ENCODE measurements at regions not wholly inside any gene's neighbourhood (a gene's known extent, or its start where the extent isn't known, plus 50 kb on each side); places are given as distances from the start of the nearest gene placed in this dataset.

DNA sequence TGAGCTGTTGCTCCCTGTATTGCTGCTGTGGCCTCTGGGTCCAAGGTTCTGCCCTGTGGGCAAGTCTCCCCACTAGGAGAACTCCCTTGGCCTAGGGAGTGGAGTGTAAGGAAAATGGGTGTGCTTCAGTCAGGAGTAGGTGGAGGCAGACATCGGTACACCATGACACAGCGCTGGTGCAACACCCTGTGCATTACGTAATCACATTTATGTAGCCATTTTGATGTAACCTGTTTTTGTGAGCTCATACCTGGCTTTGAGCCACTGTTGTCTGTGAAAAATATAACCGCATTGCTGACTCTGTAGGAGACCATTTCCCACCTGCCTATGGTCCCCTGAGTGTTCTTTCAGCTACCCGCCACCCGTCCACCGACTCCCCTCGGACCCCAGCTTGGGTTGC lies 700.5 kb upstream of the AGA start:
- no peaks in the 10 kb centered on the region for H3K9me3 ChIP-seq (ENCODE audit: control insufficient read depth, insufficient read depth, low read length)
- H3K27ac ChIP-seq (ENCODE audit: low read depth, low read length) = no peak overlapping the region
- no peak overlapping the region for H3K4me3 ChIP-seq (ENCODE audit: low read depth, low read length)
- H3K27me3 ChIP-seq (ENCODE audit: control insufficient read depth, insufficient read depth, low read length) = no peaks in the 10 kb centered on the region
- no peaks in the 10 kb centered on the region for H3K4me1 ChIP-seq (ENCODE audit: control insufficient read depth, insufficient read depth, low read length)
- no peak overlapping the region for H3K9ac ChIP-seq (ENCODE audit: low read depth, low read length)
- no peaks in the 10 kb centered on the region for H3K36me3 ChIP-seq (ENCODE audit: control insufficient read depth, insufficient read depth, low read length)

DNA sequence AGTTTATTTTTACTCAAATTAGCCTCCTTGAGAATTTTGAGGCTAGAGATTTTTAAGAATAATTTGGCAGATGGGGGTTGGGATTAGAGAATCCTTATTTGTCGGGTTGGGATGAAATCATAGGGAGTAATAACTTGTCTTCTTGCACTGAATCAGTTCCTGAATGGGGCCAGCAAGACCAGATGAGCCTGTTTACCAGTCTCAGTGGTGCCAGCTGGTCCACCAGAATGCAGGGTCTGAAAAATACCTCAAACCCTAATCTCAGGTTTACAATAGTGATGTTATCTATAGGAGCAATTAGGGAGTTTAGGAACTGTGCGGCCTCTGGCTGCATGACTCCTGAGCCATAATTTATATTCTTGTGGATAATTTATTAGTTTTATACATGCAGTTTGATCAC lies 705.9 kb upstream of the AGA start:
- no peak overlapping the region for H3K4me3 ChIP-seq (ENCODE audit: low read depth, low read length)
- H3K27ac ChIP-seq (ENCODE audit: low read depth, low read length) = no peak overlapping the region
- no peaks in the 10 kb centered on the region for H3K9me3 ChIP-seq (ENCODE audit: control insufficient read depth, insufficient read depth, low read length)
- H3K4me1 ChIP-seq (ENCODE audit: control insufficient read depth, insufficient read depth, low read length) = no peaks in the 10 kb centered on the region; the same call in none of the 2 replicates
- no peaks in the 10 kb centered on the region for H3K36me3 ChIP-seq (ENCODE audit: control insufficient read depth, insufficient read depth, low read length)
- H3K27me3 ChIP-seq (ENCODE audit: control insufficient read depth, insufficient read depth, low read length) = no peaks in the 10 kb centered on the region
- no peak overlapping the region for H3K9ac ChIP-seq (ENCODE audit: low read depth, low read length)

DNA sequence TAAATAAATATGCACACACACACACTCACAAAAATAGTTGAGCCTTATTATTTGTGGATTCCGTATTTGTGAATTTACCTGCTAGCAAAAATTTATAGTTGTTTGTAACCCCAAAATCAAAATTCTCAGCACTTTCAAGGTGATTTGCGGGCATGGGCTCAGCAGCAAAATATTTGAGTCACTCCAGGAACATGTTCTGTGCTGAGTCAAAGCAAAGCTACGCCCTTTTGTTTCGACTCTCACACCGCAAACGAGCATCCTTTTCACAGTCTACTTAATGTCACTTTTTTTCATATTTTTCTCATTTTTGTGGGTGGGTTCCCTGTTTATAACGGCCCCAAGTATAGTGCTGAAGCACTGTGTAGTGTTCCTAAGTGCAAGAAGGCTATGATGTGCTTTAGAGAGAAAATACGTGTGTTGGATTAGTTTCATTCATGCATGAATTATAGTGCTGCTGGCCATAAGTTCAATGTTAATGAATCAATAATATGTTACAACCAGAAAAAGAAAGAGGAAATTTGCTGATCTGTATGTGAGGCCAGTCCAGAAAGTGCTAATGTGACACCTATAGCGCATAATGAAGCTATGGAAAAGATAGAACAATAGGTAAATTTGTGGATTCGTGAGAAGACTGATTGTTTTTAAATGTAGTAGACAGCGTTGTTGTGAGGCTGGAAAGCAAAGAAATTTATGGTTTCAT lies 723.2 kb upstream of the AGA start:
- no peaks in the 10 kb centered on the region for H3K27me3 ChIP-seq (ENCODE audit: control insufficient read depth, insufficient read depth, low read length)
- H3K27ac ChIP-seq (ENCODE audit: low read depth, low read length) = no peak overlapping the region
- no peak overlapping the region for H3K9ac ChIP-seq (ENCODE audit: low read depth, low read length)
- H3K36me3 ChIP-seq (ENCODE audit: control insufficient read depth, insufficient read depth, low read length) = no peaks in the 10 kb centered on the region
- H3K4me3 ChIP-seq (ENCODE audit: low read depth, low read length) = no peak overlapping the region
- peaks cover 5% of the 10 kb centered on the region; the same call in 1 of the 2 replicates for H3K4me1 ChIP-seq (ENCODE audit: control insufficient read depth, insufficient read depth, low read length)
- H3K9me3 ChIP-seq (ENCODE audit: control insufficient read depth, insufficient read depth, low read length) = peaks cover 18% of the 10 kb centered on the region

DNA sequence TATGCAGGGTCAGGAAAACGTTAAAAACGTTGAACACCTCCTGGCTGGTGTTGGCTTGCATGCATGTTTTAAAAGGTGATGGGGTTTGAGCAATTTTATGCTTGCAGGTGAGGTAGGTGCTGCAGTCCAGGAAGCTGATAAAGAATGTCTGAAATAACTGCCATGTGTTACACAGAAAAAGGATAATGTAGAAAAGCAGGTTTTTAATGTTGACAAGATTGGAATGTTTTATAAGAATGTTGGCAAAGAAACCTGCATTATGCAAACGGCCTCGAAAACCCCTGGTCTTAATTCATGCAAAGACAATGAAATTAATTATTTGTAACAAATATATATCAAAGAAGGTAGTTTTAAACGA lies 723.7 kb upstream of the AGA start:
- Histone ChIP-seq H3K4me3 (ENCODE audit: low read depth, low read length) (no peak overlapping the region), H3K27ac (ENCODE audit: low read depth, low read length) (no peak overlapping the region), H3K9ac (ENCODE audit: low read depth, low read length) (no peak overlapping the region), H3K36me3 (ENCODE audit: control insufficient read depth, insufficient read depth, low read length) (no peaks in the 10 kb centered on the region), H3K9me3 (ENCODE audit: control insufficient read depth, insufficient read depth, low read length) (peaks cover 12% of the 10 kb centered on the region), H3K27me3 (ENCODE audit: control insufficient read depth, insufficient read depth, low read length) (no peaks in the 10 kb centered on the region), H3K4me1 (ENCODE audit: control insufficient read depth, insufficient read depth, low read length) (peaks cover 5% of the 10 kb centered on the region; the same call in 1 of the 2 replicates)

DNA sequence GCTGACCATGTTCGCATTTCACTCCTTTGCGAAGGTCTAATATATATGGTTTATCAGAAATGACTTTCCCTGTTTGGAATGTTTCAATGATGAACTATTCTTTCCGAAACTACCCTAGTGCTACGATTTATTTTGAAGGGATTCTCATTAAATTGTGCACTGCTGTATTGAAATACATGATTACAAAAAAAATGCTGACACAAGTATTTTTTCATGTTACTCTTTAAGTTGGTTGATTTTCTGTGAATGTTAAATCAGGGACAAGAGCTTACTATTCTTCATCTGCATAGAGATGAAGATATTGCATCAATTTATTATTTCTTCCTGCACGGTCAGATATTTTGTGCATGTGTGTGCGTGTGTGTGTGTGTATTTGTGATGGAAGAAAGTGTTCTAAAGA lies 731.5 kb upstream of the AGA start:
- Histone ChIP-seq H3K4me3 (ENCODE audit: low read depth, low read length) (no peak overlapping the region), H3K4me1 (ENCODE audit: control insufficient read depth, insufficient read depth, low read length) (no peaks in the 10 kb centered on the region), H3K36me3 (ENCODE audit: control insufficient read depth, insufficient read depth, low read length) (no peaks in the 10 kb centered on the region), H3K9ac (ENCODE audit: low read depth, low read length) (no peak overlapping the region), H3K9me3 (ENCODE audit: control insufficient read depth, insufficient read depth, low read length) (no peaks in the 10 kb centered on the region), H3K27ac (ENCODE audit: low read depth, low read length) (no peak overlapping the region), H3K27me3 (ENCODE audit: control insufficient read depth, insufficient read depth, low read length) (no peaks in the 10 kb centered on the region)

DNA sequence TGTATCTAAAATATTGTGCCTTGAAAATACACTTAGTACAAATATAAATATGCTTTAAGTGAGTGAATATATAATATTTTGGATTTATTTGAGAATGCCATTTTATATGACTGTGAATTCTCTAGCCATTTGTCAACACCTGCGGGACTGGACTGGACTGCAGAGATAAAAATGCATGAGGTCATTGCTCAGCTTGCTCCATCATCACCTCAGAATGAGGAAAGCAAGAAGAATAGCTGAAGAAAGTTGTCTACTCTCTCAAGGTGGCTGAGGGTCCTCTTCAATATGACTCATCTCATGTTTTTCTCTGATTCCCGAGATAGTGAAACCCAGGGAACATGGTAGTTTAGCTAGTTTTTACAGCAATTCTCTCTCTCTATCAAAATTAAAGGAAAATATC lies 732.5 kb upstream of the AGA start:
- Histone ChIP-seq H3K4me3 (ENCODE audit: low read depth, low read length) (no peak overlapping the region), H3K27me3 (ENCODE audit: control insufficient read depth, insufficient read depth, low read length) (no peaks in the 10 kb centered on the region), H3K4me1 (ENCODE audit: control insufficient read depth, insufficient read depth, low read length) (no peaks in the 10 kb centered on the region), H3K9me3 (ENCODE audit: control insufficient read depth, insufficient read depth, low read length) (no peaks in the 10 kb centered on the region), H3K9ac (ENCODE audit: low read depth, low read length) (no peak overlapping the region), H3K36me3 (ENCODE audit: control insufficient read depth, insufficient read depth, low read length) (no peaks in the 10 kb centered on the region), H3K27ac (ENCODE audit: low read depth, low read length) (no peak overlapping the region)

DNA sequence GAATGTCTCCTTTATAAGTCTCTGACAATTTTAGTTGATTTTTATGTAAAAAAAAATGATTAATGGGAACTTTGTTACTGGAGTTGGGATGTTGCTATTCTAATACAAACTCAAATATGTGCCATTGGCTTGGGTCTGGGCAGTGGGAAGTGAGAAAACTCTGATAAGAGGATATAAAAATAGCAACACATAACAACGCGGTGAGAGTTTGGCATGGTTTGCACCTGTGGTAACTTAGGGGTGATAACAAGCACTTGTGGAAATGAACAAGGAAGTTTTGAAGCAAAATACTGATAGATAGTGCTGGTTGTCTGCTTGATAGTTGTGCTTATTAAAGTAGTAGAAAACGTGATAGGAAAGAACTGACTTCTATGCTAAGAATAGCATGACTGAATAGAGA lies 743.3 kb upstream of the AGA start:
- H3K9me3 ChIP-seq (ENCODE audit: control insufficient read depth, insufficient read depth, low read length) = no peaks in the 10 kb centered on the region
- H3K27me3 ChIP-seq (ENCODE audit: control insufficient read depth, insufficient read depth, low read length) = no peaks in the 10 kb centered on the region
- H3K27ac ChIP-seq (ENCODE audit: low read depth, low read length) = no peak overlapping the region
- H3K9ac ChIP-seq (ENCODE audit: low read depth, low read length) = no peak overlapping the region
- no peaks in the 10 kb centered on the region for H3K4me1 ChIP-seq (ENCODE audit: control insufficient read depth, insufficient read depth, low read length)
- H3K36me3 ChIP-seq (ENCODE audit: control insufficient read depth, insufficient read depth, low read length) = no peaks in the 10 kb centered on the region
- H3K4me3 ChIP-seq (ENCODE audit: low read depth, low read length) = no peak overlapping the region

DNA sequence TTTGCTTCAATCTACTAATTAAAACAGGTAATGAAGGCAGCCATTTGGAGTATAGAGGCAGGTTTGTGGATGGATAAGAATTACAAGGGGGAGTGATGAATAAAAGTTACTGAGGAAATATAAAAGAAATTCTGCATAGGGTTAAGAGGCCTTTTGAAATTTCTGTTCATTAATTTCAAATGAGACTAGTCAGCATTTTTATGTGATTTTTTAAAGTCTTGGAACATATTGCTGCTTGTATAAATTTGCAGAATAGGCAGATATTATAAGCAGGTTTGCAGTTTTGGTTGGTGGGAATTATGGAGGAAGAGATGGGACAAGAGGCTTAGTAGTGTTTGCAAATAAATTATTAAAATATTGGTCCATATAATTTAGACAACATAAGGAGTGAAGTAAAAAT lies 750.4 kb upstream of the AGA start:
- Histone ChIP-seq H3K9ac (ENCODE audit: low read depth, low read length) (no peak overlapping the region), H3K36me3 (ENCODE audit: control insufficient read depth, insufficient read depth, low read length) (no peaks in the 10 kb centered on the region), H3K27ac (ENCODE audit: low read depth, low read length) (no peak overlapping the region), H3K9me3 (ENCODE audit: control insufficient read depth, insufficient read depth, low read length) (no peaks in the 10 kb centered on the region), H3K27me3 (ENCODE audit: control insufficient read depth, insufficient read depth, low read length) (no peaks in the 10 kb centered on the region), H3K4me3 (ENCODE audit: low read depth, low read length) (no peak overlapping the region), H3K4me1 (ENCODE audit: control insufficient read depth, insufficient read depth, low read length) (no peaks in the 10 kb centered on the region)

DNA sequence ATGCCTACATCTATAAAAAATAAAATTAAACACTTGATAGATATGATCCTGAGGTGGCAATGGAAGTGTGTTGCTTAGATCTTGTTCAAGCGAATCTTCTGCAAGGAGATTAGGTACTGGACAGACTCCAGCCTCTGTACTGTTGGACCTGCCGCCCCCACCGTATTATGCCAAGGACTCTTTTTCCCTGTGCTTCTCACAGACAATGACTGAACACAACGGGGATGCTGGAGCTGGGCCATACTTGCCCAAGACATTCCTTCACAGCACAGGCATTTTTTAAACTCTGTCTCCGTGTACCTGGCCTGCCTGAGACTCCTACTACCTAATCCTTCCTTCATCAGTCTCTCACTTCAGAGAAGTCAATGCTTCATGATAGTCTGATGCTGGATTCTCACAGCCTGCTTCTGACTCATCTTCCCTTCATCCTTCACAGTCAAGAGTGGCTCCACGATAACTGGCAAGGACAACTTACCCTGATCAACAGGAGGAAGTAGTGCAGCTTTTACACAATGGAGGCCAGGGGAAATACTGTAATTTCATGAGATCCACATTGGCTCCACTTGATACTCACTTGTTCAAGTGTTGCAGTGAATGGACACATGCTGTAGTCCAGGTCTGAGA lies 754.6 kb upstream of the AGA start:
- H3K4me3 ChIP-seq (ENCODE audit: low read depth, low read length) = no peak overlapping the region
- H3K36me3 ChIP-seq (ENCODE audit: control insufficient read depth, insufficient read depth, low read length) = no peaks in the 10 kb centered on the region
- H3K9me3 ChIP-seq (ENCODE audit: control insufficient read depth, insufficient read depth, low read length) = no peaks in the 10 kb centered on the region
- H3K9ac ChIP-seq (ENCODE audit: low read depth, low read length) = no peak overlapping the region
- no peaks in the 10 kb centered on the region for H3K4me1 ChIP-seq (ENCODE audit: control insufficient read depth, insufficient read depth, low read length)
- no peak overlapping the region for H3K27ac ChIP-seq (ENCODE audit: low read depth, low read length)
- no peaks in the 10 kb centered on the region for H3K27me3 ChIP-seq (ENCODE audit: control insufficient read depth, insufficient read depth, low read length)

DNA sequence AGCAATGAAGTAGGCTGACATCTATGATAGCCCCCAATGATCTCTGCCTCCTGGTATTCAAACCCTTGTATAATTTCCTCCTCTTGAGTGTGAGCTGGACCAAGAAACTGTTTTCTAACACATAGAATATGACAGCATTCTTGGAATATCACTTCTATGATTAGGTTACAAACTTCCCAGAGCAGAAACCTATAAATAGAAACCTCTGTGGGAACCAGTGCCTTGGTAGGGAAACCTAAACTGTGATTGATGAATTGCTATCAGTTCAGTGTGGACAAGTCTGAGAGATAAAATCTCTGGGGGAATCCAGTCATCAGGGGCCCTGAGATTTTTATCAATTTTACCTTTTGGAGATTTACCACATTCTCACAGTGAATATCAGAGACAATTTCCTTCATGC lies 756.5 kb upstream of the AGA start:
- no peaks in the 10 kb centered on the region for H3K27me3 ChIP-seq (ENCODE audit: control insufficient read depth, insufficient read depth, low read length)
- no peaks in the 10 kb centered on the region for H3K36me3 ChIP-seq (ENCODE audit: control insufficient read depth, insufficient read depth, low read length)
- no peak overlapping the region for H3K27ac ChIP-seq (ENCODE audit: low read depth, low read length)
- no peaks in the 10 kb centered on the region for H3K4me1 ChIP-seq (ENCODE audit: control insufficient read depth, insufficient read depth, low read length)
- H3K4me3 ChIP-seq (ENCODE audit: low read depth, low read length) = no peak overlapping the region
- H3K9me3 ChIP-seq (ENCODE audit: control insufficient read depth, insufficient read depth, low read length) = no peaks in the 10 kb centered on the region
- H3K9ac ChIP-seq (ENCODE audit: low read depth, low read length) = no peak overlapping the region

DNA sequence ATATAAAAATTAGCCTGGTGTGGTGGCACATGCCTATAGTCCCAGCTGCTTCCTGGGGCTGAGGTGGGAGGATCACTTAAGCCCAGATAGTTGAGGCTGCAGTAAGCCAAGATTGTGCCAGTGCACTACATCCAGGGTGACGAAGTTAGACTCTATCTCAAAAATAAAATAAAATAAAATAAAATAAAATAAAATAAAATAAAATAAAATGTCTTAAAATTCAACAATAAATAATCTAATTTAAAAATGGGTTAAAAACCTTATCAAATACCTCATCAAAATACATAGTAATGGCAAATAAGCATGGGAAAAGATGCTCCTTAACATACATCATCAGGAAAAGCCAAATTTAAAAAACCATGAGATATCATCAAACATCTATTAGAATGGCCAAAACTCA lies 760.2 kb upstream of the AGA start:
- no peaks in the 10 kb centered on the region for H3K27me3 ChIP-seq (ENCODE audit: control insufficient read depth, insufficient read depth, low read length)
- no peaks in the 10 kb centered on the region for H3K4me1 ChIP-seq (ENCODE audit: control insufficient read depth, insufficient read depth, low read length)
- H3K9ac ChIP-seq (ENCODE audit: low read depth, low read length) = no peak overlapping the region
- peaks cover 12% of the 10 kb centered on the region; the same call in 1 of the 2 replicates for H3K9me3 ChIP-seq (ENCODE audit: control insufficient read depth, insufficient read depth, low read length)
- no peaks in the 10 kb centered on the region for H3K36me3 ChIP-seq (ENCODE audit: control insufficient read depth, insufficient read depth, low read length)
- no peak overlapping the region for H3K27ac ChIP-seq (ENCODE audit: low read depth, low read length)
- H3K4me3 ChIP-seq (ENCODE audit: low read depth, low read length) = no peak overlapping the region
